GM12874 (cell line): ENCODE measurements at regions not wholly inside any gene's neighbourhood (a gene's known extent, or its start where the extent isn't known, plus 50 kb on each side); places are given as distances from the start of the nearest gene placed in this dataset.

Experiments
- TF ChIP-seq, protein P1 (sequence below): IDR thresholded peaks from 2 replicates; pipeline ENCODE4 v1.5.1; 2011; ENCODE audit warnings: low read depth, mild to moderate bottlenecking, control low read depth, low read length, moderate library complexity; ENCODE audit not compliant: insufficient read depth

DNA sequence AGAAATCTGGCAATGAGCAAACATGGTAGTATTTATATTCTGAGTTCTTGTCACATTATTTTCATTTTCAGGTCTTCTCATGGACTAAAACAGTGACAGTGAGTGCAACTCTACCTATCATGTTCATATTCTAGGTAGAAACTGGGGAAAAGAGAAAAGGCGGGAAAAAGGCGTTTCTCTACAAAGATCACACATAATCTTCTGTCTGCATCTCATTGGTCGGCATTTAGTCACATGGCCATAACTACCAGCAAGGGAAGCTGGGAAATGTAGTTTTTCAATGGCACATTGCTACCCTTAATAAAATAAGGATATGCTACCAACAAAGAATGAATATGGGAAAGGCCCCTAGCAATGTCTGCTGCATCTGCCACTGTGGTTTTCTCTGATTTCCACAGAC is 57.6 kb upstream of the B3GAT1 start:
- TF ChIP-seq, protein P1, sequence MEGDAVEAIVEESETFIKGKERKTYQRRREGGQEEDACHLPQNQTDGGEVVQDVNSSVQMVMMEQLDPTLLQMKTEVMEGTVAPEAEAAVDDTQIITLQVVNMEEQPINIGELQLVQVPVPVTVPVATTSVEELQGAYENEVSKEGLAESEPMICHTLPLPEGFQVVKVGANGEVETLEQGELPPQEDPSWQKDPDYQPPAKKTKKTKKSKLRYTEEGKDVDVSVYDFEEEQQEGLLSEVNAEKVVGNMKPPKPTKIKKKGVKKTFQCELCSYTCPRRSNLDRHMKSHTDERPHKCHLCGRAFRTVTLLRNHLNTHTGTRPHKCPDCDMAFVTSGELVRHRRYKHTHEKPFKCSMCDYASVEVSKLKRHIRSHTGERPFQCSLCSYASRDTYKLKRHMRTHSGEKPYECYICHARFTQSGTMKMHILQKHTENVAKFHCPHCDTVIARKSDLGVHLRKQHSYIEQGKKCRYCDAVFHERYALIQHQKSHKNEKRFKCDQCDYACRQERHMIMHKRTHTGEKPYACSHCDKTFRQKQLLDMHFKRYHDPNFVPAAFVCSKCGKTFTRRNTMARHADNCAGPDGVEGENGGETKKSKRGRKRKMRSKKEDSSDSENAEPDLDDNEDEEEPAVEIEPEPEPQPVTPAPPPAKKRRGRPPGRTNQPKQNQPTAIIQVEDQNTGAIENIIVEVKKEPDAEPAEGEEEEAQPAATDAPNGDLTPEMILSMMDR = no peak

DNA sequence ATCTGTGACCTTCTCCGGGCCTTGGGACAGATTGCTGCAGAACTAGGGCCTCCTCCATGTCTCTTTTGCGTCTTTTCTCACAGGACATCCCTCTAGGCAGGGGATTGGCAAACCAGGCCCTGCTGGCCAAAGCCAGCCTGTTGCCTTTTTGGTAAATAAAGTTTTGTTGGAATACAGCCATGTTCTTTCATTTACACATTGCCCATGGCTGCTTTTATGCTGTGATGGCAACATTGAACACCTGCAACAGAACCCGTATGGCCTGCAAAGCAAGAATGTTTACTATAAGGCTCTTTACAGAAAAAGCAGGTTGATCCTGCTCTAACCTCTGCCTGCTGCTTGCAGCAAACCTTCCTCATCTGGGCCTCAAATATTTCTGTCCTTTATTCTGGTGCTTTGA is 56.8 kb upstream of the B3GAT1 start:
- TF ChIP-seq, protein P1 = no peak

DNA sequence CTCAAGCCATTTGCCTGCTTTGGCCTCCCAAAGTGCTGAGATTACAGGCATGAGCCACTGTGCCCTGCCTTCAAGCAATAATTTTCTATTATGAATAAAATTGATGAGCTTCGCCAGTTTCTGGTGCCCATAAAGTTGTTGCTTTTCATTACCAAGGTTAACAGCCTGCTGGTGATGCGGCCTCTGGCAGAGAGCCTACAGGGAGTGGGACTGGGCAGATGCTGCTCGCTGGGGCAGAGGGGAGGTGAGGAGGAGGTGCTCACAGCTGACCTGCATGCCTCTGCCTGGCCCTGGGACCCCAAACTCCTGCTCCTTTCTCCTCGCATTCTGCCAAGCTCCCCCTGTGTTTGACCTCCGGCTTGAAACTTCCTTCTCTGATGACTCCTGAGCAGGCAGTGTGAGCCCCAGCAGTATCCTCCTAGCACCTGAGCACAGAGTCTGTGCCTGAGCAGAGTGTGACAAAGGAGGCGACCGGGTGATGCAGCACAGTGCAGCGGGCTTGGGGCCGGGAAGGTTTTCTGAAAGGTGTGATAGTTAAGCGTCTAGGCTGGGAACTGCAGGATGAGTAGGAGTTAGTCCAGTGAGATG is 56.1 kb upstream of the B3GAT1 start:
- TF ChIP-seq, protein P1 = no peak

DNA sequence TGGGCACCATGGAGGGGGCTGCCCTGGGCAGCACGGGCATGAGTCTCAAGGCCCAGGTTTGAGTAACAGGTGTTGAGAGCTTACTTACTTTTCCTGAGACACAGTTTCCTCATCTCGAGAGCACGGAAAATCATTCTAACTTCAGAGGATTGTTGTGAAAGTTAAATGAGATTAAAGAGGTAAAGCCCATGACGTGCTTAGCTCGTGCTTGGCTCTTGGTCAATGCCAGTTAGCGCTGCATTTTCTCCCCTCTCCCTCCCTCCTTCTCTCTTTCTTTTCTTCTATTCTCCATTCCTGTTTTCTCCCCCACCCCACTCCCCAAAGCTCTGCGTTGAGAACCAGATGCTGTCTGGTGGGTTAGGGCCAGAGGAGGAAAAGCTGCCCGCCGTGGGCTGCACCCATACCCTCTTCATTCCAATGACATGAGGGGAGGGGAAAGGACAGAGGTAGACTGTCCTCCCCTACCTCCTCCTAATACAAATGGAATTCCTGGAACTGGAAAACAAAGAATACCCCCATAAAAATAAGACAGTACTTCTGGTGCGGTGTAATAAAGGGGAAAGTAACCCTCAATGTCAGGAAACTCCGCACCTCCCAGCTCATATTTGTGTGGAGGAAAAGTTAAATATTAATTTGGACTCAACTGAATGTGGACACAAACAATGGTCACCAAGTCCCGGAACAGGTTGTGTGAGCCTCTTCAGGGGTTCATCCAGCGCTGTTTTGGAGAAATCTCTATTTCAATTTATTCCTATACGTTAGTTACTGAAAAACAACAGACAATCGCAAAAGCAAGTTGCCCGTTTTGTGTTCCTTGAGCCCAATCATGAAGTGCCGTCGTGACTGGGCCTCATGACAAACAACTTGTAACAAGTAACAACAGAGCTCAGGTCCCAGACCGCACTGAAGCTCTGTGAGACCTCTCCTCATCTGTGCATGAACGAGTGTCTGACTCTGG is 54.8 kb upstream of the B3GAT1 start:
- TF ChIP-seq, protein P1 = no peak

DNA sequence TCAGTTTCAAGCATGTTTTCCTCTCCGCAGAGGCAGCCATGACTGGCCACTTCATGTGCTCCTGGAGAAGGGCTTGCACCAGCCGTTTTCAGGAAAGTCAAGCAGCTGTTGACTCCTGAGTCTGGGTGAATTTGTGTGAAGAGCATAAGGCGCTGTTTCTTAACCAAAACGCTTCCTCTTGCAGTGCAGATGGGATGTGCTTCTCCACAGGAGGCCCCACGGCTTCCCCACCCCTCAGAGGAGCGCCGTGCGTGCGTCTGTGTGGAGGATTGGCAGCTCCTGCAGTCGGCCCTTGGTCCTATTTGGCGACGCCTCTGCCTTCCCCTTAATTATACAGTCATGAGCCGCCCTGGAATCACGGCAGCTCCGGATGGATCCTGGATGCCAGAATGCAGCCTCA is 54.1 kb upstream of the B3GAT1 start:
- TF ChIP-seq, protein P1 = no peak

DNA sequence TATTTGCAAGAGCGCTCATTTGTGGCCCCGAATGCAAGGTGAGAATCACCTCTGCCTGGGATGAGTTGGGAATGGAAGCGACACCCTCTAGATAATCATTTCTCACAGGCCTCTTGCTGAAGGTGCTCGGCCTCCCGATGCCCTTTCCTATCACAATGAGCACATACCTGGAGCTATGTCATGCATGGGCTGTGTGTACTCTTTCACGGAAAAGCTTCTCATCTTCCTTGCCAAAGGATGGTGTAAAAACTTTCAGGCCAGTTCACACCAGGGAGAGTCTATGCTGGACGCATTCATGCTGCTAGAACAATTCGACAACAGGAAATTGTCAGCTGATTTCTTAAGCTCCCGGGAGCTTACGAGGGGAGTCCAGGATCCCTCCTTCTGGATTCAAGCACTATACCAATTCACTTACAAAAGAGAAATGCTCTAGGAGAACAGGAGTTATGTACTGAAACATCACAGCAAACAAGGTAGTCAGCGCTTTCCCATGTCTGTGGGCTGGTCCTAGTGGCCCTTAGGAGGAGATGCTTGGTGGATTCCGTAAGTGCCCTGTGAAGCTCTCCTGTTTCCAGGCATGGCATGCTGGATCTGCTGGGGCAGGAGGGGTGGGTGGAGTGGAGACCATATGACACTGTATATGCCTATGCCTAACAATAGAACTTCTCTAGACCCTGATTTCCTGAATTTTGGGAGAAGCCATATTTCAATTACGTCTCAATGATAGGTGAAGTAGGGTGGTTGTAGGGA is 53.1 kb upstream of the B3GAT1 start:
- TF ChIP-seq, protein P1 = no peak

DNA sequence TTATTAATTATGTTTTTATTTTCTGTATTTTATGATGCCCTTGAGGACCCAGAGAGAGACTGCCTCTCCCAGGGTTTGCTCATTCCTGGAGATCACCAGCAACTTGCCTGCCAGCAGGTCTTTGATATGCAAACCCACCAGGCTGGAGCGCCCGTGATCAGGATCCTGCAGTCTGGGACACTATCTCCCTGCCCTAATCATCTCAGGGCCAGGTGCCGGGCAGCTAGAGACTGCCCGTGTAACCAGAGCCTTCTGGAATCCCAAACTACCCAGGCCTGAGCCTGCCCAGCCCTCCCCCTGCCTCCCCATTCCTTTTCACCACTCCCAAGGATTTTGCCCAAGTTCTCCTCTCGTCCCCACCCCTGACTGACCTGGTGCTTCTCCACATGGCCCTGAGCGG is 52.2 kb upstream of the B3GAT1 start:
- TF ChIP-seq, protein P1 = no peak
